B cell (primary cell): ENCODE measurements at regions not wholly inside any gene's neighbourhood (a gene's known extent, or its start where the extent isn't known, plus 50 kb on each side); places are given as distances from the start of the nearest gene placed in this dataset.

ENCODE experiments used
- ATAC-seq: fragments of 200-7000 bp; cut with Tn5 transposase; one replicate; pipeline ENCODE4 v1.10.0; 2021; ENCODE audit warnings: low read depth, mild to moderate bottlenecking, moderate number of reproducible peaks, moderate library complexity
- CTCF ChIA-PET: fragments of 350-600 bp; sonication (Branson Sonifier 250); formaldehyde crosslinking; loops from one replicate; lab custom pipeline; 2021; ENCODE audit warnings: antibody characterized with exemption, inconsistent platforms; lab: Charles Lee
- POLR2A ChIA-PET: fragments of 350-600 bp; sonication (Branson Sonifier 250); formaldehyde crosslinking; loops from one replicate; lab custom pipeline; 2021; ENCODE audit warnings: antibody characterized with exemption; lab: Charles Lee
- DNase-seq: peaks from one replicate; pipeline ENCODE4 v3.0.0; 2013
- H2AFZ ChIP-seq: 2 replicates; pipeline ENCODE4 v1.6.1; 2012; ENCODE audit warnings: mild to moderate bottlenecking, low read depth, low read length; ENCODE audit not compliant: insufficient read depth, poor library complexity, severe bottlenecking
- H3K27ac ChIP-seq, 2 donors: 1 replicate in 1 of 2; 2 replicates in 1 of 2; pipeline ENCODE4 v1.5.1; 2012 to 2013; ENCODE audit warnings: low read length in 2 of 2, mild to moderate bottlenecking in 2 of 2, moderate library complexity in 1 of 2
- H3K27me3 ChIP-seq, 4 experiments: fragments of 200-600 bp in 1 of 4; sonication (generic) in 1 of 4; replicated peaks in 1 of 4; 1 replicate in 2 of 4; 2 replicates in 2 of 4; pipeline versions ENCODE4 v1.6.1 to v1.7.0; 2013 to 2016; ENCODE audit warnings: low read length in 3 of 4, mild to moderate bottlenecking in 2 of 4, mixed read lengths in 1 of 4, moderate library complexity in 1 of 4; ENCODE audit not compliant: insufficient read depth in 4 of 4, control insufficient read depth in 3 of 4; ENCODE audit errors: control extremely low read depth in 1 of 4
- H3K36me3 ChIP-seq, 2 experiments: replicated peaks in 1 of 2; 1 replicate in 1 of 2; 2 replicates in 1 of 2; pipeline versions ENCODE4 v1.6.1 to v1.7.1; 2013; ENCODE audit warnings: low read length in 1 of 2; ENCODE audit not compliant: insufficient read depth in 2 of 2, control insufficient read depth in 1 of 2; ENCODE audit errors: control extremely low read depth in 1 of 2, extremely low read depth in 1 of 2
- H3K4me1 ChIP-seq, 2 donors: fragments of 200-600 bp in 1 of 2; sonication (generic) in 1 of 2; 1 replicate in 1 of 2; 2 replicates in 1 of 2; pipeline versions ENCODE4 v1.5.1 to v1.6.1; 2013 to 2017; ENCODE audit warnings: low read length in 2 of 2; ENCODE audit not compliant: control insufficient read depth in 2 of 2, insufficient read depth in 2 of 2
- H3K4me2 ChIP-seq: replicated peaks from 2 replicates; pipeline ENCODE3; 2012; ENCODE audit warnings: mild to moderate bottlenecking, low read depth, low read length; ENCODE audit not compliant: poor library complexity, severe bottlenecking
- H3K4me3 ChIP-seq, 5 experiments: fragments of 200-600 bp in 1 of 5; sonication (generic) in 1 of 5; 1 replicate in 3 of 5; 2 replicates in 2 of 5; pipeline versions ENCODE4 v1.5.1 to v1.7.0; 2011 to 2016; ENCODE audit warnings: low read length in 4 of 5, mild to moderate bottlenecking in 4 of 5, low read depth in 2 of 5, control low read depth in 1 of 5, moderate library complexity in 1 of 5; ENCODE audit not compliant: insufficient read depth in 1 of 5; ENCODE audit errors: control extremely low read depth in 1 of 5, extremely low read depth in 1 of 5
- H3K79me2 ChIP-seq: fragments of 200-600 bp; sonication (generic); one replicate; pipeline ENCODE4 v1.6.0; 2016; ENCODE audit warnings: low read length; ENCODE audit not compliant: control insufficient read depth, insufficient read depth
- H3K9ac ChIP-seq: fragments of 200-600 bp; sonication (generic); 2 replicates; pipeline ENCODE4 v1.6.1; 2017; ENCODE audit warnings: mild to moderate bottlenecking, low read length, moderate library complexity
- H3K9me3 ChIP-seq, 3 donors: one replicate each; pipeline versions ENCODE4 v1.6.1 to v1.7.1; 2013; ENCODE audit warnings: low read length in 2 of 3; ENCODE audit not compliant: control insufficient read depth in 2 of 3, insufficient read depth in 1 of 3; ENCODE audit errors: control extremely low read depth in 1 of 3
- H4K20me1 ChIP-seq: 2 replicates; pipeline ENCODE4 v1.6.0; 2012; ENCODE audit warnings: mild to moderate bottlenecking, low read length; ENCODE audit not compliant: insufficient read depth, control insufficient read depth, poor library complexity, severe bottlenecking
- H3K27ac Mint-ChIP-seq: one replicate; pipeline ENCODE4 v1.8.0; 2021; ENCODE audit warnings: mixed read lengths
- H3K27me3 Mint-ChIP-seq: one replicate; pipeline ENCODE4 v1.8.0; 2021; ENCODE audit warnings: mixed read lengths
- H3K4me1 Mint-ChIP-seq: one replicate; pipeline ENCODE4 v1.8.0; 2021; ENCODE audit warnings: mixed read lengths
- H3K4me3 Mint-ChIP-seq: one replicate; pipeline ENCODE4 v1.8.0; 2021; ENCODE audit warnings: mixed read lengths
- H3K9me3 Mint-ChIP-seq: one replicate; pipeline ENCODE4 v1.8.0; 2022; ENCODE audit warnings: mixed read lengths; ENCODE audit not compliant: insufficient read depth
- CTCF ChIP-seq: fragments of 200-600 bp; IDR thresholded peaks from one replicate; pipeline ENCODE4 v1.8.0; 2022; ENCODE audit warnings: antibody characterized with exemption, mild to moderate bottlenecking
- EZH2 ChIP-seq: IDR thresholded peaks from 2 replicates; pipeline ENCODE4 v1.6.1; 2012; ENCODE audit warnings: borderline replicate concordance, low read depth, mild to moderate bottlenecking, moderate library complexity, low read length; ENCODE audit not compliant: insufficient read depth, poor library complexity, severe bottlenecking
- intact Hi-C: fragments of 100-400 bp; cut with micrococcal nuclease; formaldehyde crosslinking; loops from one replicate; pipeline ENCODE4 v1.10.0; 2022

- no peak overlapping the region for H3K4me3 Mint-ChIP-seq
- ChIA-PET POLR2A (no interaction called here), CTCF (no interaction called here)
- no peaks in the 10 kb centered on the region for H4K20me1 ChIP-seq
- no peak for DNase-seq
- no peaks in the 10 kb centered on the region for H3K9me3 ChIP-seq
- no peaks in the 10 kb centered on the region for H3K9me3 Mint-ChIP-seq
- H3K4me3 ChIP-seq: no peak overlapping the region
- no peaks in the 10 kb centered on the region for H3K79me2 ChIP-seq
- no peaks in the 10 kb centered on the region for H3K27me3 ChIP-seq
- no peak for ATAC-seq
- no peak overlapping the region for H3K27ac Mint-ChIP-seq
- no peak overlapping the region for H3K9ac ChIP-seq
- H3K4me2 ChIP-seq: no peak overlapping the region
- TF ChIP-seq CTCF: no peak
- no peak for TF ChIP-seq EZH2
- no peaks in the 10 kb centered on the region for H3K36me3 ChIP-seq
- intact Hi-C loops: no loop called here
- H3K27ac ChIP-seq: no peak overlapping the region
- no peaks in the 10 kb centered on the region for H3K4me1 ChIP-seq
- no peaks in the 10 kb centered on the region for H3K4me1 Mint-ChIP-seq
- H2AFZ ChIP-seq: no peak overlapping the region
- H3K27me3 Mint-ChIP-seq: no peaks in the 10 kb centered on the region
These were observed 338.6 kb upstream of the SEMA3A start for GRCh38 chr7:84533182-84533581.

- no peak overlapping the region for H3K4me2 ChIP-seq
- Mint-ChIP-seq H3K27me3 (no peaks in the 10 kb centered on the region), H3K27ac (no peak overlapping the region), H3K4me3 (no peak overlapping the region), H3K4me1 (no peaks in the 10 kb centered on the region), H3K9me3 (no peaks in the 10 kb centered on the region)
- no peaks in the 10 kb centered on the region for H3K79me2 ChIP-seq
- H3K27ac ChIP-seq: no peak overlapping the region
- no peak overlapping the region for H3K9ac ChIP-seq
- TF ChIP-seq EZH2 (no peak), CTCF (no peak)
- no peak overlapping the region for H3K4me3 ChIP-seq
- no peaks in the 10 kb centered on the region for H3K27me3 ChIP-seq
- ATAC-seq (no peak), DNase-seq (no peak)
- H3K9me3 ChIP-seq: no peaks in the 10 kb centered on the region
- no peaks in the 10 kb centered on the region for H3K36me3 ChIP-seq
- no peaks in the 10 kb centered on the region for H3K4me1 ChIP-seq
- intact Hi-C loops: no loop called here
- POLR2A ChIA-PET: no interaction called here
- H2AFZ ChIP-seq: no peak overlapping the region
- CTCF ChIA-PET: no interaction called here
- H4K20me1 ChIP-seq: no peaks in the 10 kb centered on the region
These were observed 337.6 kb upstream of the SEMA3A start for GRCh38 chr7:84532196-84532595.
